ENCODE measurements at regions not wholly inside any gene's neighbourhood (a gene's known extent, or its start where the extent isn't known, plus 50 kb on each side); places are given as distances from the start of the nearest gene placed in this dataset.
"Not testable (repeated sequence)": the region's sequence is repeated elsewhere in the genome, so short reads cannot be mapped to it uniquely, and the experiment has no call there.

DNA sequence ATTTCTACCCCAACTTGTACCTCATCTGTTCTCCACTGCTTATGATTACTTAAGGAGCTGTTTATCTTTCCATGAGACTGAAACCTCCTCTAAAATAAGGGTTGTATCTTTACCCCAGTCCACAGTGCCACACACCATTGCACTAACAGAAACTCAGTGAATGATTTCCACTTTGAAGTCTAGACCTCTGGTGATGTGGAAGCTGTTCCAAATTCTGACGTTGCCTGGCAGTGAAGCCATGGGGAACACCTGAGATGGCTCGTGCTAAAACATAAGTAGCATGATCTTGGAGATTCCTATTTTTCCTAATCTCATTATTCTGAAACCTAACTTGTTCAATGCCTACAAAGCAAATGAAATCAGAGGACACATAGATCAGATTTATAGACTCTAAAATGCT, 583.2 kb downstream of the EBF1 start:
- DNase-seq (ENCODE audit: low read depth, low spot score) = no peak

DNA sequence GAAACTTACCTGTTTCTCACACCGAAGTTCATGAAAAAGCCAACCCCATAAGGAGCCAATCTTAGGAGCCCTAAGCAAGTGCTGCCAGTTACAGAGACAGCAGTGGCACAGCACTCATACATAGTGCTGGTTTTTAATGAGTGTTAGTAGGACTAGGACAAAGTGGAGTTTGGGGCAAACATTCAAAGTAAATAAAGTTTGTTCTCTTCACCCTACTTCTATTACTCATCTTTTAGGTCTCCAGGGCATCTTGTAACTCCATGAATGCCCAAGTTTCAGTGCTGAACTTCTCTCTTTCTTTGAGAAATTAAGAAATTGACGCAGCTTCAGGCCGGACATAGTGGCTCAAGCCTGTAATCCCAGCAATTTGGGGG, 584.7 kb downstream of the EBF1 start:
- no peak for DNase-seq (ENCODE audit: low read depth, low spot score)

DNA sequence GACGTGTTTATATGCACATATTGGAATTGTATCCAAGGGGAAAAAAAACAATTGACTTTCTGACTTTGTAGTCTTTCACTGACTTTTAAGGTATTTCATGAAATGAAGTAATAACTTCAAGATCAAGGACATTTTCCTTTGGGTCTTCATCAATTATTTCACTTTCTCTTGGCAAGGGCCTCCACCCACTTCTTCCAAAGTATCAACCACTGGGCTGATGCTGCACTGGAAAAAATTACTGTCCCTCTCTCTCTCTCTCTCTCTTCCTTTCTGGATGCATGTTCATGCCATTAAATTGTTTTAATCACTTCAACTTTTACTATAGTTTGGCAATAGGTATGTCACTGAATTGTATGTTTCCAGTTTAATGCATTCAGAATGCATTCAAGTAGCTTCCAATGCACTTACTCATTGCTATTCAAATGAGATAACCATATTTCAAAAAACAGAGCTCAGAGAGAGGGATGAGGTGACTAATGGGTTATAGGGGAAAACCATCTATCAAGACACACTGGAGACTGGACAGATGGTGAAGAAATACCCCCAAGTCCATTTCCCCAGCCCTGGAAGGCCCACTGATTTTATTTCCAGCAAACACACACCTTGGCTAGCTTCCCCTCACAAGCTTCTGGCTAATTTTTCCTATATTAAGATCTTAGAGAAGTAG, 585.3 kb downstream of the EBF1 start:
- DNase-seq (ENCODE audit: low read depth, low spot score) = no peak

DNA sequence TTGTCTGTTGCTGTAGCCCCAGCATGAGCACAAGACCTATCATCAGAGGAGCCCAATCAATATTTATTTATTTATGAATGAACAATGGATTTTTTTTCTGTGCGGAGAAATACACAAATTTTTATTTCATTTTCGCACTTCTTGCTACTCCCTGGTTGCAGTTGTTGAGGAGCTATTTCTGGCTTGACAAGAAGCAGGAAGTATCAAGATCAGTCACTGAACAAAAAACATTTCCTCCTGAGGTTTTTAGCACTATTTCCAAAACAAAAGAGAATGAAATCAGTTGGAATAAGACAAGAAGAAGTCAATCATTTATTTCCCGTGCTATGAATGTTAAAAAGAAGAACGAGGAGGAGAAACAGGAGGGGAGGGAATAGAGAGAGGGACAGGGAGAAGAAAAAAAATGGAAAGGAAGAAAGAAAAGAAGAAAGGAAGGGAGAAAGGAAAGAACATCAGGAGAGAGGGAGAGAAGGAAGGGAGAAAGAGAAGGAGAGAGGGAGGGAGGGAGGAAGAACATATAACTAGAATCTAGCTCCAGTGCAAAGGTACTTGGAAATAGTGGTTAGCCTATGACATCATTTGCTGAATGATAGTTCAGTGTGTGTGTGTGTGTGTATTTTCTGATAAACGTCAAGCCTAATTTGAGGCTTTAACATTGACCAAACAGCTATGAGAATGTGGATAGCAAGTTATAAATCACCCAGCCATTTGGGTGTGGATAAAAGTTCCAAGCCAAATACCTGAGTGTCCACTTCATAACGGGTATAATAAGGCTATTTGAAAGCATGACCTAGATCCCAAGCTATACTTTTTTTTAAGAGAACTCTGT, 586.0 kb downstream of the EBF1 start:
- no peak for DNase-seq (ENCODE audit: low read depth, low spot score)

DNA sequence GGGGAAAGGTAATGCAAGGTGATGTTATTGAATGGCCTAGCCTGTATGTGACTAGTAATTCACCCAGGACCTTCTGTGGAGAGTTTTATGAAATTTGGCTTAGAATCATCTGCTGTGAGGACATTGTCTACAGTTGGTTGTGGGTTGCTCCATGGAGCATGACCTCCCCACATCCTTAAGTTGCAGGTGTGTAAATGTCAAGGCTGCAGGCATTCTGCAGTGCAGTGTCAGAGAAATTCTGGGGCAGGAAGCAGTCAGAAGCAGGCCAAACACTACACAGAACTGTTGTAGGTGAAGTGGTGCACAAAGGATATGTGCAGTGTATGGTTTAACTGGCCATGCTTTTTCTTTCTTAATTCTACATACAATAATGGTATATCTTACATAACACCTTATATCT, 588.3 kb downstream of the EBF1 start:
- DNase-seq (ENCODE audit: low read depth, low spot score) = no peak

DNA sequence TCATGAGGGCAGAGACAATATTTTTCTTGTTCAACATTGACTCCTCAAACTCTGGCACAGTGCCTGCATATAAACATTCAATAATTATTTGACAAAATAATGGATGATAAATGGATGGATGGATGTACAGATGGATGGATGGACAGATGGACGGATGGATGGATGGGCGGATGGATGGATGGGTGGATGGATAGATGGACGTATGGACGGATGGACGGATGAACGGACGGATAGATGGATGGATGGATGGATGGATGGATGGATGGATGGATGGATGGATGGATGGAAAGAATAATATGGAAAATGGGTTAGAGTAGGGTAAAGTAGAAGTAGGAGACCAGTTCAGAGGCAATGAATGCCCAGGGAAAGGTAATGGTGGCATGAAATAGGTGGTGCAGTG, 589.2 kb downstream of the EBF1 start:
- DNase-seq (ENCODE audit: low read depth, low spot score) = no peak

DNA sequence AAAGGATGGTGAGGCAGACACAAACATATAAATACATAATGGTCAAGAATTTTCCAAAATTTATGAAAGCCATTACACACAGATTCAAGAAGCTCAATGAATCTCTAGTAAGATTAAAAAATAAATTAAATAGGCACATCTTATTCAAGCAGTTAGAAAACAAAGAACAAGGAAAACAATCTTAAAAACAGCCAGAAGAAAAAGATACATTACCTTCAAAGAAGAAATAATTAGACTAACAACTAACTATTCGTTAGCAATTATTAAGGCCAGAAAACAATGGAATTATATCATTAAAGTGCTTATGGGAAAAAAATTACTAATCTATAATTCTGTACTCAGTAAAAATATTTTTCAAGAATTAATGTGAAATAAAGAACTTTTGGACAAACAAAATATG, 593.1 kb downstream of the EBF1 start:
- no peak for DNase-seq (ENCODE audit: low read depth, low spot score)

DNA sequence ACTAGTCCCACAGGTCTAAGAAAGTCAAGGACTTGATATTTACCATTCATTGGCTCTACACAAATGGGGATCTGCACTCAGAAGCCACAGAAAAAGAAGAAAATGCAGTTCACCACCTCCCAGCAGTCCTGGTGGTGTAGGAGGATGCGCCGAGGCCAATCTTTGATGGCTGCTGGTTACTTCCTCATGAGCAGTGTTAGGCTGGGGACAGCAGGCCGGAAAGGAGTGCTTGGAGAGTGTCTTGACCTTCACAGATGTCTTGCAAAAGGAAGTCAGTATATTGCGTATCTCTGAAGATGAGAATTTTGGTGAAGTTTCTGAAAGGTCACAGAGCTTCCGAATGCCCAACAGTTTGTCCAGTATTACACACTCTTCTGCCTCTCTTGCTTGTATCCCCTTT, 597.0 kb downstream of the EBF1 start:
- DNase-seq (ENCODE audit: low read depth, low spot score) = no peak

DNA sequence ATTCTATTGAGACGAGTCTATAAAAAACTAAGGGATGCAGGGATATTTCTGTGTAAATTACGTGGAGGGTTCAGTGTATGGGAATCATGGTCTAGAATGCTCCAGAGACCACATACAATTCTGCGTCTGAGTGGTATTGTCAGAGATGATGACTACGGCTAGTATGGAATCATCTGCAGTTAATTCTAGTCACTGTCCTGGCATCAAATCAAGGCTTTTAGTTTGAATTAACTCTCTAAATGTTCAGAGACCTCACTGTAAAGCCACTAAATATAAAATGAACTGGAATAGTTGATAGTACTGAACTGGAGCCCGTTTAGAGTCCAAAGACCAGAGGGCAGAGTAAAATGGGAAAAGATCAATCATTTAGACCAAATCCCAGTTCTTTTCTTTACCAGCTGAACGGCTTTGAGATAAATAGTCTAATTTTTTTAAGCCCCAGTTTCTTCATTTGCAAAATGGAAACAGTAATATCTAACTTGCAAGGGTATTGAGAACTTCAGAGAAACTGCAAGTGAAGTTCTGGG, 599.8 kb downstream of the EBF1 start:
- DNase-seq (ENCODE audit: low read depth, low spot score) = no peak

DNA sequence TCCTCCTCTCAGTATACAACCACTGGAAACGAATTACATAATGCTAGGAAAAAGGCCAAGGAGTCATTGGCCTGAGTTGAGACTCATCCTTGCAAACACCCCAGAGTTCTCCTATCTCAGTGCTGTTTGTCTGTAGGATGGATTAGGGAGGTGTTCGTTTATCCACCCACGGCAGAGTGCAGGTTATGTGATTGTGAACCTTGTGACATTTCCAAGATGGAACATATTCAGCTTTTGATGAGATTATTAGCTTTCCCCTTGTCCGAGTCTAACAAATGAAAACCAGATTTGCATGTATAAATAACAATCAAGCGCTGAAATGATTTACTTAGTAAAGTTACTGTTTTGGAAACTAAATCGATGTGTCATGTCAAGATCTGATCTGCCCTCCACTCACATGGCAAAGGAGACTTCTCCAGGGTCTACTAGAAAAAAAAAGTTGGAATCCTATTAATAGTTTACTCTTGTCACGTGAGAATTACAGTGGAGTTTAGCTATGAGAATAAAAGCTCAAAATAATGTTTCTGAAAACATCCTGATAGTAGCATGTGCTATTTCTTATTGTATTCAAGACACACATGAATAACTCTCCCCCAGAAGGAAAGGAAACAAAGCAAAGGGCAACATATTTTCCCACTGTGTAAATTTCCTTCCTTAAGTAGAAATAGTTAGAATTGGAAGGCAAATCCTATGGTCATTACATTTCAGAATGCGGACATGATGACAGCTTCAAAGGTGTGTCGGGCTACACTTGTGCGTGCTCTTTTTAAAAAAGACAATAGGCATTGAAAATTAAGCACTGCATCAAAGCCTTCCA, 600.4 kb downstream of the EBF1 start:
- no peak for DNase-seq (ENCODE audit: low read depth, low spot score)

DNA sequence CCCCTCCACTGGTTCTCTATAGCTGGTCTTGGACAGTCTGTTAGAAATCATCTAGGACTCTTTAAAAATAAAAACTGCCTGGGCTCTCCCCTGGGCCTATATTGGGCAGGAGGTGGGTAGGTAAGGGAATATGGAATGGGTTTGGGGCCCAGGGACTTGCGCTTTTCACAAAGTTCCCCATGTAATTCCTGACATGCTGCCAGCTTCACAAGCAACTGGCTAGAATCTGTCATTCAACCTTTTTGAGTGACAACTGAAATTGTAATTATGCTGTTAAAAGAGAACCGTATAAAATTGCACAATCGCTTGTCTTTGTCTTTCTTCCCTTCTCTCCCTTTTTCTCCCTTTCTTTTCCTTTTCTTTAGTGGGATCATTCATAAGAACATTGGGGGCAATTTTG, 603.1 kb downstream of the EBF1 start:
- DNase-seq (ENCODE audit: low read depth, low spot score) = no peak

DNA sequence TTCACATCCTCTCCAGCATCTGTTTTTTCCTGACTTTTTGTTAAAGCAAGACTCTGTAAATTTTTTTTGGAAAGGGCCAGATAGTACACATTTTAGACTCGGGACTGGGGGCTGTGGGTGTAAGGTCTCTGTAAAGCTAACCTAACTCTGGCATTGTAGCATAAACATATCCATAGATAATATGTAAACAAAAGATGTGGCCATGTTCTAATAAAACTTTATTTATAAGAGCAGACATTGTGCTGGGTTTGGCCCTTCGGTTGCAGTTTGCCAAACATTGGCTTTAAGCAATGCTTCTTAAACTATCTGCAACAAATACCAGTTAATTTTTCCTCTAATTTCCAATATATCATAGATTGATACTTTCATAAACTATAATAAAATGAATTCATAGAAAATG, 605.2 kb downstream of the EBF1 start:
- DNase-seq (ENCODE audit: low read depth, low spot score) = no peak

DNA sequence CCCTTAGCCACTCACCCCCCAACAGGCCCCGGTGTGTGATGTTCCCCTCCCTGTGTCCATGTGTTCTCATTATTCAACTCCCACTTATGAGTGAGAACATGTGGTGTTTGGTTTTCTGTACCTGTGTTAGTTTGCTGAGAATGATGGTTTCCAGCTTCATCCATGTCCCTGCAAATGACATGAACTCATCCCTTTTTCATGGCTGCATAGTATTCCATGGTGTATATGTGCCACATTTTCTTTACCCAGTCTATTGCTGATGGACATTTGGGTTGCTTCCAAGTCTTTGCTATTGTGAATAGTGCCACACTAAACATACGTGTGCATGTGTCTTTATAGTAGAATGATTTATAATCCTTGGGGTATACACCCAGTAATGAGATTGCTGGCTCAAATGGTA, 605.7 kb downstream of the EBF1 start:
- DNase-seq (ENCODE audit: low read depth, low spot score) = not testable (repeated sequence)

DNA sequence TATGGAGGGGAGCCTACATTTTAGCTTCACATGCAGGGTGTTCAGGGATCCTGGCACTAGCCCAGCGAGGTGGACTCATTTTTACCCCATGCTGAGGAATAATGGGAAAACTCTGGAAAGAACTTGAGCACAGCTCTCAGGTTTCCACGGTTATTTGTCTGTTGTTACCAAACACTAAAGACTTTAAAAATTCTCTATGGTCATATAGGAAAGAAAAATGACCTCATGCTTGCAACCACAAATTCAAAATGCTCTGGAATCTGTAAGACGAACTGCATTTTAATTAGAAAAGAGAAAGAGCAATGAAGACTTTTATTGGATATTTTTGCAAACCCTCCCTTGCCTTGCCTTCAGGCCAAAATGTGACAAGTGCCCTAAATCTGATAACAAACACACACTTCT, 606.9 kb downstream of the EBF1 start:
- DNase-seq (ENCODE audit: low read depth, low spot score) = no peak

DNA sequence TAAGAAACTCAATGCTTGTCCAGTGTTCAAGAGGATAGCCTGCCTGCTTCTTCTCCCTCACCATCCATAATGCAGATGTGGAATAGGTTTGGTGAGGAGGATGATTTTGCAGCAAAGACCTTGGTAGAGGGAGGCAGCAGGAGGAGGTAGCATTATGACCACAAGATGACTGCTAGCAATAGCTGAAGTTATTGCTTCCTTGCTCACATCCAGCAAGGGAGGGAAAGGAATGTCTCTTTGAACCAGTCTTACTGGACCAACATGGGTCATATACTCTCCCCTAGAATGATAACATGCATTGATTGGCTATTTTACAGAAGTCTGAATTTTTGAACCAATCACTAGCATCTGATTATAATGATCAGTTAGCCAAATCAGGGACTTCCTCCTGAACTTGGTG, 607.6 kb downstream of the EBF1 start:
- no peak for DNase-seq (ENCODE audit: low read depth, low spot score)

DNA sequence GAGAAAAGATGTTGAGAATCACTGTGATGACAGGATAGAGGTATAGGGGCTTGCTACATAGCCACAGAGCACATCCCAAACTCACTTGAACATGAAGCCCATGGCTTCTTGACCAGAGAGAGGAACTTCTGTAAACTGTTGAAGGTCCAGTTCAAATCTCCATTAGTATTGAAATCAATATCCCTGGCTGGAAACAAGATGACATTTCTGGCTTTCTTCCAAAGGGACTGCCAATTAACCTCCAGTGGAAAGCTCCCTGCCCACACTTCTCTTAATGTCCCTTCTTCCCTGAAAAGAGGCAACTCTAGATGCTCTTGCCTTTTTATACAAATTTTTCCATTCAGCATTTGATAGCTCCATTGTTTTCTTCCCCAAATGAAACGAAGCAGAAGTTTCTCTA, 612.1 kb downstream of the EBF1 start:
- no peak for DNase-seq (ENCODE audit: low read depth, low spot score)

DNA sequence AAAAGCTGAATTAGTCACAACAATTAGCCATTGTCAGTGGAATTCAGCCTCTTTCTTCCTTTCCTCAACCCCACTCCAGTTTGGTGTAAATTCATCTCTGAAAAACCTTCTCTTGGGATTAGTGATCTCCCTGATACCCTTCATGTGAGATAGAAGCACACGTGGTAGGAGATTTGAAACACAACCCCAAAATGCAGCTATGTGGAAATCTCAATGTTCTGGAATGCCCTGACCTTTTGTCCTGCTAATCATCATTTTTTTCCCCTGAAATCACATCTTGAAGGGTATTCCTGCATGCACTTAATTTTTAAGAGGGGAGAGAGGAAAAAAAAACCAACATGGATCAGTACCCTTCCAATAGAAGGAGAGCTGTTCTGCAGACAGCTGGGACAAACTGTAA, 612.6 kb downstream of the EBF1 start:
- DNase-seq (ENCODE audit: low read depth, low spot score) = no peak

DNA sequence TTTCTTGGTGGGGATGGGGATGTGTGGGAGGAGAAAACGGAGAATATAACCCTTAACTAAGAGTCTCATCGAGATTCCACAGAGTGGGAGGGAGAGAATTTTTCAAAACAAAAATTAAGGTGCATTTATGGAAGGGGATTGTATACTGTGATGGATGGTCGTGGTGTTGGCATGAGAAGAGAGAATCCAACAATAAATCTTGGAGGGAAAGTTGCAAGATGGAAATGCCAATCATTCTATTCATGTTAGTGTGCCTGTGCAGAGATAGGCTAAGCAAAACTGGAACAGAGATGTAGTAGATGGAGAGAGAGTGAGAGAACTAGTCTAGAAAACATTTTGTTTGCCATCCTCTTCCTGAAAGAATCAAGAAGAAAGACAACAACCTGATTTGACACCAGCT, 613.1 kb downstream of the EBF1 start:
- no peak for DNase-seq (ENCODE audit: low read depth, low spot score)

DNA sequence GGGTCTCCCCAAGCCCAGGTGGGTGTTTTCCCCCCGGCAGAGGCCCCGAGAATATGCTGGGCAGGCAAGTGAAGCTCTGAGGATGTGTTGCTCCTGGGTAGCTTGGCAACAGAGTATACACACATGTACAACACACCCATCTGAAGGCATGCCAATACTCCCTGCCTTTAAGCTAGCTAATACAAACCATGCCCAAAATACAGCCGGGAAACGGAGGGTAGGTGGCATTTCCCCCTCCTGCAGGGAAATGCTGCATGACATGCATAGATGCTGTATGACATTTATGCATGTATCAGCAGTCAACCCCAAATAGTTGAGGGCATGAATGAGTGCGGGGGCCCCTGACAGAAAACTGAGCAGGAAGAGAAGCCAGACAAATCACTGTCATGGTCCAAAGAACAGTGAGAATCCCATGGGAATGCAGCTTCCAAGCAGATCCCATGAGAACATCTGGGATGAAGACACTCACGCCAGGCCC, 614.1 kb downstream of the EBF1 start:
- DNase-seq (ENCODE audit: low read depth, low spot score) = no peak

DNA sequence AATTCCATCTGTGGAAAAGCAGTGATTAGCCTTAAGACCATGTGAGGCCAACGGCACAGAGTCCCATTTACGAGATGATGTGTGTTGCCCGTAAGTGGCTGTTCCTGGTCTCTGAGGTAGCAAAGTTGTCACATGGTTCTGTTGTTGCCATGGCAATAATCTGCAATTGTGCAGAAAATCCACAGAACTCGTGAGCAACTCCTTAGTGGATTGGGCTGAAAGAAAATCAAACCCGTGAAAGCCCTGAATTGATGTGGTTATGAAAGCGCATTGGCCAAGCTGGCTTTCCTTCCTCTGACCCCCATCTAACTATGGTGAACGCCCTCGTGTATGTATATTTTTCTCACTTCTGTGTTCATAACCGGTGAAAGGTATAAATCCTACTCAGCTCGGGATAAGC, 614.7 kb downstream of the EBF1 start:
- DNase-seq (ENCODE audit: low read depth, low spot score) = no peak

DNA sequence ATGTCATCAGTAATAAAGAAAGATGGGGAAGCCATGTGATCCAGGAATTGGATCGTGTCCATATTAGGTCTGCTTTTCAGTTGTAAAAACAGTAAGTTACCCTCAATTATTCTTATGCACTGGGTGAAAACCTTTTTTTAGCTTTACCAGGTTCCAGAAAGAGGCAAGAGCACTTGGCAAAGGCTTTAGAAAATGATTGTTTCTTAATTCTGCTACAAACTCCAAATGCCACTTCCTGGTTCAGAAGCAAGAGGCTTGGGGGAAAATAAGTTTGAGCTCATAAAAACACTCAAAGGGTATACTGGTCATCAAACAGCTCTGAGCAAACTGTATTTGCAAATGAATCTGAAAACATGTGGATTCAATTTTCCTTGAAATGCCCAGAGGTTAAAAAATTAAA, 615.6 kb downstream of the EBF1 start:
- DNase-seq (ENCODE audit: low read depth, low spot score) = no peak

DNA sequence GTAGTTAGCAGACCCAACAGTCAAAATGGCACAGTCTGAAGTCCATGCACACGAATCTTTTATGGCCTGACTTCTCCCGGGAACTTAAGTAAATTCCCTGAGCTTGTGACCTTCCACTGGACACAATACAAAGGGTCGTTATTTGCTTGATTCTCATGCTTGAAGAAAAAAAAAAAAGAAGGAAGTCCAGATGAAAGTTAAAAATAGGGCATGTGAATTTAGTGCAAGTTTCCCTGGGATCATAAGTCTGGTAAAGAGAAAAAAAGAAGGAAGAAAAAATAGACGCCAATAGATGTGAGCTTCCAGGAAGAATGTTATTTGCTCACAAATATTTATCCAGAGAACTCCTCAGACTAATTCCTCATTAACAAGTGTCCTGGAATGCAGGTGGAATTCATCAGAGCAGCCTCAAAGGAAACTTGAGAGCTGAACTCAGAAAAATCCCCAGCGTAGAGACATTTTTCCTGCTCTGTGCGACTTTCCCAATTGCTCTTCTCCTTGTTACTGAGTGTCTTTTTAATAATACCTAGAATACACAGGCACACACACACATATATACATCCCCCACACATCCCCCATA, 616.3 kb downstream of the EBF1 start:
- DNase-seq (ENCODE audit: low read depth, low spot score) = no peak

Measured in activated CD4-positive, CD25-positive, alpha-beta regulatory T cell treated with anti-CD3 and anti-CD28 coated beads, Interleukin-2, amount 50 U/mL, for 16 hours (primary cell).